SK-N-SH (cell line): ENCODE measurements at regions not wholly inside any gene's neighbourhood (a gene's known extent, or its start where the extent isn't known, plus 50 kb on each side); places are given as distances from the start of the nearest gene placed in this dataset.

Experiments used
- CTCF ChIA-PET: fragments of 300-600, 350-600 bp; formaldehyde crosslinking; extraction: SDS; loops from one replicate; lab custom pipeline; 2021; lab: Yijun Ruan, JAX
- POLR2A ChIA-PET: fragments of 350-600 bp; sonication (Branson Sonifier 250); formaldehyde crosslinking; extraction: SDS; loops from one replicate; lab custom pipeline; 2020; ENCODE audit warnings: antibody characterized with exemption, inconsistent platforms; lab: Yijun Ruan, JAX
- DNase-seq: peaks from one replicate; pipeline ENCODE4 v3.0.0; 2012
- H2AFZ ChIP-seq: fragments of 200-600 bp; sonication (generic); 2 replicates; pipeline ENCODE4 v1.8.1; 2016; ENCODE audit warnings: antibody characterized with exemption, mild to moderate bottlenecking, low read depth
- H3F3A ChIP-seq: fragments of 200-600 bp; sonication (generic); replicated peaks from 2 replicates; pipeline ENCODE3; 2016; ENCODE audit warnings: antibody characterized with exemption, mild to moderate bottlenecking; ENCODE audit not compliant: insufficient read depth
- H3K27ac ChIP-seq, 2 experiments: fragments of 200-500 bp in 1 of 2; fragments of 200-600 bp in 1 of 2; sonication (Bioruptor generic) in 1 of 2; sonication (generic), shearing (Covaris generic) in 1 of 2; 2 replicates each; pipeline versions ENCODE4 v1.5.1 to v1.6.1; 2014 to 2016; ENCODE audit warnings: low read depth in 2 of 2, inconsistent platforms in 1 of 2, low read length in 1 of 2, mild to moderate bottlenecking in 1 of 2, mixed read lengths in 1 of 2
- H3K27me3 ChIP-seq: fragments of 200-600 bp; sonication (generic), shearing (Covaris generic); 2 replicates; pipeline ENCODE4 v1.6.1; 2016; ENCODE audit warnings: mixed run types; ENCODE audit not compliant: insufficient read depth
- H3K36me3 ChIP-seq, 2 experiments: fragments of 200-500 bp in 1 of 2; fragments of 200-600 bp in 1 of 2; sonication (Bioruptor generic) in 1 of 2; sonication (generic) in 1 of 2; replicated peaks in 1 of 2; 2 replicates each; pipeline versions ENCODE3 to v1.5.1; 2014 to 2016; ENCODE audit warnings: low read length in 1 of 2, mild to moderate bottlenecking in 1 of 2; ENCODE audit not compliant: insufficient read depth in 2 of 2, control insufficient read depth in 1 of 2
- H3K4me1 ChIP-seq, 2 experiments: fragments of 200-500 bp in 1 of 2; fragments of 200-600 bp in 1 of 2; sonication (Bioruptor generic) in 1 of 2; sonication (generic), shearing (Covaris generic) in 1 of 2; 2 replicates each; pipeline versions ENCODE4 v1.5.1 to v1.6.1; 2014 to 2016; ENCODE audit warnings: low read depth in 1 of 2, low read length in 1 of 2, mixed run types in 1 of 2; ENCODE audit not compliant: insufficient read depth in 2 of 2, control insufficient read depth in 1 of 2
- H3K4me2 ChIP-seq: fragments of 200-600 bp; sonication (generic), shearing (Covaris generic); 2 replicates; pipeline ENCODE4 v1.6.1; 2017; ENCODE audit warnings: mixed run types
- H3K4me3 ChIP-seq, 2 experiments: fragments of 200-500 bp in 1 of 2; fragments of 200-600 bp in 1 of 2; sonication (Bioruptor generic) in 1 of 2; sonication (generic), shearing (Covaris generic) in 1 of 2; 2 replicates each; pipeline versions ENCODE4 v1.5.1 to v1.8.1; 2014 to 2016; ENCODE audit warnings: low read depth in 2 of 2, inconsistent platforms in 1 of 2, low read length in 1 of 2, mild to moderate bottlenecking in 1 of 2, mixed read lengths in 1 of 2, moderate library complexity in 1 of 2
- H3K79me2 ChIP-seq: fragments of 200-600 bp; sonication (generic); 2 replicates; pipeline ENCODE4 v1.8.1; 2017; ENCODE audit warnings: mild to moderate bottlenecking; ENCODE audit not compliant: insufficient read depth
- H3K9ac ChIP-seq: fragments of 200-600 bp; sonication (generic); 2 replicates; pipeline ENCODE4 v1.6.1; 2017; ENCODE audit warnings: mixed run types
- H3K9me2 ChIP-seq: fragments of 200-600 bp; sonication (generic); 2 replicates; pipeline ENCODE4 v1.6.1; 2017; ENCODE audit warnings: mixed run types
- H3K9me3 ChIP-seq: fragments of 200-600 bp; sonication (generic); 2 replicates; pipeline ENCODE4 v1.6.1; 2017; ENCODE audit warnings: mixed run types, mild to moderate bottlenecking, moderate library complexity
- H4K20me1 ChIP-seq: fragments of 200-600 bp; sonication (generic); 2 replicates; pipeline ENCODE4 v1.6.1; 2017; ENCODE audit warnings: mild to moderate bottlenecking, mixed run types; ENCODE audit not compliant: insufficient read depth
- CHD2 ChIP-seq: fragments of 150-350 bp; IDR thresholded peaks from 2 replicates; pipeline ENCODE4 v1.6.1; 2018; ENCODE audit warnings: low read length; ENCODE audit not compliant: partially characterized antibody
- FOSL2 ChIP-seq: IDR thresholded peaks from 2 replicates; pipeline ENCODE4 v1.4.0; 2012; ENCODE audit warnings: low read depth, mild to moderate bottlenecking, moderate library complexity, borderline replicate concordance
- FOXJ3 ChIP-seq: sonication (generic); formaldehyde crosslinking; IDR thresholded peaks from 2 replicates; pipeline ENCODE4 v1.5.1; 2020; ENCODE audit warnings: mild to moderate bottlenecking, missing genetic modification reagents
- GATA2 ChIP-seq: sonication (generic); formaldehyde crosslinking; IDR thresholded peaks from 2 replicates; pipeline ENCODE4 v1.5.0; 2020; ENCODE audit warnings: mild to moderate bottlenecking, missing genetic modification reagents
- MEF2A ChIP-seq: IDR thresholded peaks from 2 replicates; pipeline ENCODE4 v1.4.0; 2012; ENCODE audit warnings: low read depth, borderline replicate concordance
- MXI1 ChIP-seq: IDR thresholded peaks from 2 replicates; pipeline ENCODE4 v1.6.1; 2012; ENCODE audit warnings: mild to moderate bottlenecking, low read depth, low read length, improper control_type of control experiment
- NFIC ChIP-seq: IDR thresholded peaks from 2 replicates; pipeline ENCODE4 v1.4.0; 2012; ENCODE audit warnings: borderline replicate concordance
- NRF1 ChIP-seq: IDR thresholded peaks from 2 replicates; pipeline ENCODE4 v1.6.1; 2012; ENCODE audit warnings: low read depth, mild to moderate bottlenecking, low read length
- SIN3A ChIP-seq: IDR thresholded peaks from 2 replicates; pipeline ENCODE4 v1.6.1; 2012; ENCODE audit warnings: low read depth, mild to moderate bottlenecking, low read length, moderate library complexity, borderline replicate concordance
- TCF12 ChIP-seq: IDR thresholded peaks from 2 replicates; pipeline ENCODE4 v1.4.0; 2012
- TEAD4 ChIP-seq: IDR thresholded peaks from 2 replicates; pipeline ENCODE4 v1.4.0; 2012; ENCODE audit warnings: mild to moderate bottlenecking, borderline replicate concordance; ENCODE audit not compliant: insufficient read depth
- YY1 ChIP-seq: IDR thresholded peaks from 2 replicates; pipeline ENCODE4 v1.4.0; 2012; ENCODE audit warnings: low read depth, mild to moderate bottlenecking
- WGBS: methylation state at CpG from one replicate; pipeline ENCODE4 v1.1.6; 2017; ENCODE audit warnings: low lambda C conversion rate; 5-methylcytosine and 5-hydroxymethylcytosine counted together
- TF ChIP-seq, protein P1 (sequence below): IDR thresholded peaks from 2 replicates; pipeline ENCODE4 v1.4.0; 2012; ENCODE audit warnings: low read depth, borderline replicate concordance
- TF ChIP-seq, protein P2 (sequence below): IDR thresholded peaks from 2 replicates; pipeline ENCODE4 v1.6.1; 2012; ENCODE audit warnings: mild to moderate bottlenecking, low read depth, low read length, moderate library complexity
- TF ChIP-seq, protein P3 (sequence below): fragments of 150-350 bp; IDR thresholded peaks from 2 replicates; pipeline ENCODE4 v1.6.1; 2016; ENCODE audit warnings: mild to moderate bottlenecking, low read depth, low read length
- TF ChIP-seq, protein P4 (sequence below): IDR thresholded peaks from 2 replicates; pipeline ENCODE4; 2012
- TF ChIP-seq, protein P5 (sequence below): IDR thresholded peaks from 2 replicates; pipeline ENCODE4 v1.4.0; 2012; ENCODE audit warnings: low read depth, borderline replicate concordance

DNA sequence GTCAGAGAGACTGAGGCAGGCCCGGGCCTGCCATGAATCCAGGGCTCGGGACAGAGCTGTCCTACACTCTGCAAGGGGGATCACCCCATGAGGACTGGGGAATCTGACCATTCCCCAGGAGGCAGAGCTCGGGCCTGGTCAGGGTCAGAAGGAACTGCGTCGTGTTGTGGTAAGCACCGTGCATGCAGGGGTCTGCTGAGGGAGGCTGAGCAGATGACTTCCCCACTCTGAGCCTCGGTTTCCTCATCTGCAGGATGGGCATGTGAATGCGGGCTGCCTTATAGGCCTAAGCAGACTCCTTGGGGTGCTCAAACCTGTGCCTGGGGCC is 61.6 kb upstream of the IQSEC1 start:
- H3K9ac ChIP-seq = no peak overlapping the region
- no peak overlapping the region for H3K4me3 ChIP-seq
- no peaks in the 10 kb centered on the region for H4K20me1 ChIP-seq
- H3K79me2 ChIP-seq = no peaks in the 10 kb centered on the region
- POLR2A ChIA-PET = no interaction called here
- no peaks in the 10 kb centered on the region for H3K9me3 ChIP-seq
- H3F3A ChIP-seq = no peaks in the 10 kb centered on the region
- no peak overlapping the region for H3K4me2 ChIP-seq
- H3K9me2 ChIP-seq = no peaks in the 10 kb centered on the region
- WGBS = 44% methylated on average over 4 of the region's 8 CpGs
- H3K27me3 ChIP-seq = no peaks in the 10 kb centered on the region; the same call in 1 of the 2 replicates
- H3K27ac ChIP-seq = no peak overlapping the region
- DNase-seq = no peak
- no peaks in the 10 kb centered on the region for H3K36me3 ChIP-seq
- peaks cover 0 to 2% of the 10 kb centered on the region in 2 experiments; a peak in 1 of 4 replicates for H3K4me1 ChIP-seq
- no peak overlapping the region for H2AFZ ChIP-seq
- CTCF ChIA-PET = interaction anchor here (1.3 kb wide), 1 partner anchor 10 kb away, joined by 5 read pairs; no protein-coding TSS in a partner anchor
- no peak for TF ChIP-seq YY1

DNA sequence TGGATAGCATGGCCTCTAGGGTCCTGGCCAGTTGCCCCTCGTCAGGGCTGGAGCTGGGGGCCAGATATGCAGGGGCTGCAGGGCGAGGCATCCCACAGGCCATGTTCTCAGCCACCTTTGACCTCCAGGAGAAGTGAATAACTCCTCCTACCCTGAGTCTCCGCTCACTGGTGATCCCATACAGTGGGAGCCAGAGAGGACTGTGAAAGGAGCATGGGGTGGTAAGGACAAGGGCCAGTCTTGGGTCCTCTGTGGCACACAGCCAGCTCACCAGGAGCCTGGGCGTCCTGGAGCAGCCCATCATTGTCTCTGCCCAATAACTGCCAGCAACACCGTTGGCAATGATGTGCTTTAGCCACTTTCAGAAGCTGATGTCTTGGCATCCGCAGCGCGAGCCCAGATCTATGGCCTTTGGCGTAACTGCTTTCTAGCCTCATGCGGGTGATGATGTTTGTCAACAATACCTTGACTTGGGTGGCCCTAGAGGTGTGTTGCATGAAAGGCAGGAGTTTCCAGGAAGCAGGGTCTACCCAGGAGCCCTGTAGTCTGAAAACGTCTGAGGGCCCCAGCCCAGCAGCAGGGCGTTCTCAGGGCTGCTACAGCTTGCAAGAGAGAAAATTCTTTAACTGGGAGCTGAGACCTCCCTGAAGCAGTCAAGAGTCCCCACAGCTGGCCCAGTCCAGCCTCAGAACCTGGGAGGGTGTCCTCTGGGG is 61.1 kb upstream of the IQSEC1 start:
- Histone ChIP-seq H4K20me1 (no peaks in the 10 kb centered on the region), H3K4me2 (no peak overlapping the region), H2AFZ (no peak overlapping the region), H3K27ac (no peak overlapping the region), H3K4me3 (no peak overlapping the region), H3K36me3 (no peaks in the 10 kb centered on the region), H3K79me2 (no peaks in the 10 kb centered on the region), H3K27me3 (no peaks in the 10 kb centered on the region; the same call in 1 of the 2 replicates), H3K9ac (no peak overlapping the region), H3K4me1 (peaks cover 0 to 2% of the 10 kb centered on the region in 2 experiments; a peak in 1 of 4 replicates), H3K9me2 (no peaks in the 10 kb centered on the region), H3K9me3 (no peaks in the 10 kb centered on the region), H3F3A (no peaks in the 10 kb centered on the region)
- 45% methylated on average over 9 of the region's 12 CpGs for WGBS
- ChIA-PET CTCF (interaction anchor here (1.3 kb wide), 1 partner anchor 9 kb away, joined by 5 read pairs; no protein-coding TSS in a partner anchor), POLR2A (no interaction called here)
- TF ChIP-seq NFIC = no peak
- TF ChIP-seq, protein P1, sequence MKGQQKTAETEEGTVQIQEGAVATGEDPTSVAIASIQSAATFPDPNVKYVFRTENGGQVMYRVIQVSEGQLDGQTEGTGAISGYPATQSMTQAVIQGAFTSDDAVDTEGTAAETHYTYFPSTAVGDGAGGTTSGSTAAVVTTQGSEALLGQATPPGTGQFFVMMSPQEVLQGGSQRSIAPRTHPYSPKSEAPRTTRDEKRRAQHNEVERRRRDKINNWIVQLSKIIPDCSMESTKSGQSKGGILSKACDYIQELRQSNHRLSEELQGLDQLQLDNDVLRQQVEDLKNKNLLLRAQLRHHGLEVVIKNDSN = no peak
- TF ChIP-seq, protein P2, sequence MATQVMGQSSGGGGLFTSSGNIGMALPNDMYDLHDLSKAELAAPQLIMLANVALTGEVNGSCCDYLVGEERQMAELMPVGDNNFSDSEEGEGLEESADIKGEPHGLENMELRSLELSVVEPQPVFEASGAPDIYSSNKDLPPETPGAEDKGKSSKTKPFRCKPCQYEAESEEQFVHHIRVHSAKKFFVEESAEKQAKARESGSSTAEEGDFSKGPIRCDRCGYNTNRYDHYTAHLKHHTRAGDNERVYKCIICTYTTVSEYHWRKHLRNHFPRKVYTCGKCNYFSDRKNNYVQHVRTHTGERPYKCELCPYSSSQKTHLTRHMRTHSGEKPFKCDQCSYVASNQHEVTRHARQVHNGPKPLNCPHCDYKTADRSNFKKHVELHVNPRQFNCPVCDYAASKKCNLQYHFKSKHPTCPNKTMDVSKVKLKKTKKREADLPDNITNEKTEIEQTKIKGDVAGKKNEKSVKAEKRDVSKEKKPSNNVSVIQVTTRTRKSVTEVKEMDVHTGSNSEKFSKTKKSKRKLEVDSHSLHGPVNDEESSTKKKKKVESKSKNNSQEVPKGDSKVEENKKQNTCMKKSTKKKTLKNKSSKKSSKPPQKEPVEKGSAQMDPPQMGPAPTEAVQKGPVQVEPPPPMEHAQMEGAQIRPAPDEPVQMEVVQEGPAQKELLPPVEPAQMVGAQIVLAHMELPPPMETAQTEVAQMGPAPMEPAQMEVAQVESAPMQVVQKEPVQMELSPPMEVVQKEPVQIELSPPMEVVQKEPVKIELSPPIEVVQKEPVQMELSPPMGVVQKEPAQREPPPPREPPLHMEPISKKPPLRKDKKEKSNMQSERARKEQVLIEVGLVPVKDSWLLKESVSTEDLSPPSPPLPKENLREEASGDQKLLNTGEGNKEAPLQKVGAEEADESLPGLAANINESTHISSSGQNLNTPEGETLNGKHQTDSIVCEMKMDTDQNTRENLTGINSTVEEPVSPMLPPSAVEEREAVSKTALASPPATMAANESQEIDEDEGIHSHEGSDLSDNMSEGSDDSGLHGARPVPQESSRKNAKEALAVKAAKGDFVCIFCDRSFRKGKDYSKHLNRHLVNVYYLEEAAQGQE = no peak
- no peak for TF ChIP-seq TEAD4
- TF ChIP-seq, protein P3, sequence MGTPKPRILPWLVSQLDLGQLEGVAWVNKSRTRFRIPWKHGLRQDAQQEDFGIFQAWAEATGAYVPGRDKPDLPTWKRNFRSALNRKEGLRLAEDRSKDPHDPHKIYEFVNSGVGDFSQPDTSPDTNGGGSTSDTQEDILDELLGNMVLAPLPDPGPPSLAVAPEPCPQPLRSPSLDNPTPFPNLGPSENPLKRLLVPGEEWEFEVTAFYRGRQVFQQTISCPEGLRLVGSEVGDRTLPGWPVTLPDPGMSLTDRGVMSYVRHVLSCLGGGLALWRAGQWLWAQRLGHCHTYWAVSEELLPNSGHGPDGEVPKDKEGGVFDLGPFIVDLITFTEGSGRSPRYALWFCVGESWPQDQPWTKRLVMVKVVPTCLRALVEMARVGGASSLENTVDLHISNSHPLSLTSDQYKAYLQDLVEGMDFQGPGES = no peak
- TF ChIP-seq, protein P4, sequence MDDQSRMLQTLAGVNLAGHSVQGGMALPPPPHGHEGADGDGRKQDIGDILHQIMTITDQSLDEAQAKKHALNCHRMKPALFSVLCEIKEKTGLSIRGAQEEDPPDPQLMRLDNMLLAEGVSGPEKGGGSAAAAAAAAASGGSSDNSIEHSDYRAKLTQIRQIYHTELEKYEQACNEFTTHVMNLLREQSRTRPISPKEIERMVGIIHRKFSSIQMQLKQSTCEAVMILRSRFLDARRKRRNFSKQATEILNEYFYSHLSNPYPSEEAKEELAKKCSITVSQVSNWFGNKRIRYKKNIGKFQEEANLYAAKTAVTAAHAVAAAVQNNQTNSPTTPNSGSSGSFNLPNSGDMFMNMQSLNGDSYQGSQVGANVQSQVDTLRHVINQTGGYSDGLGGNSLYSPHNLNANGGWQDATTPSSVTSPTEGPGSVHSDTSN = no peak
- TF ChIP-seq, protein P5, sequence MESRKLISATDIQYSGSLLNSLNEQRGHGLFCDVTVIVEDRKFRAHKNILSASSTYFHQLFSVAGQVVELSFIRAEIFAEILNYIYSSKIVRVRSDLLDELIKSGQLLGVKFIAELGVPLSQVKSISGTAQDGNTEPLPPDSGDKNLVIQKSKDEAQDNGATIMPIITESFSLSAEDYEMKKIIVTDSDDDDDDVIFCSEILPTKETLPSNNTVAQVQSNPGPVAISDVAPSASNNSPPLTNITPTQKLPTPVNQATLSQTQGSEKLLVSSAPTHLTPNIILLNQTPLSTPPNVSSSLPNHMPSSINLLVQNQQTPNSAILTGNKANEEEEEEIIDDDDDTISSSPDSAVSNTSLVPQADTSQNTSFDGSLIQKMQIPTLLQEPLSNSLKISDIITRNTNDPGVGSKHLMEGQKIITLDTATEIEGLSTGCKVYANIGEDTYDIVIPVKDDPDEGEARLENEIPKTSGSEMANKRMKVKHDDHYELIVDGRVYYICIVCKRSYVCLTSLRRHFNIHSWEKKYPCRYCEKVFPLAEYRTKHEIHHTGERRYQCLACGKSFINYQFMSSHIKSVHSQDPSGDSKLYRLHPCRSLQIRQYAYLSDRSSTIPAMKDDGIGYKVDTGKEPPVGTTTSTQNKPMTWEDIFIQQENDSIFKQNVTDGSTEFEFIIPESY = no peak
- no peak for TF ChIP-seq NRF1
- no peak for TF ChIP-seq MEF2A
- no peak for TF ChIP-seq SIN3A
- TF ChIP-seq FOSL2 = no peak
- TF ChIP-seq TCF12 = no peak
- TF ChIP-seq CHD2 = no peak
- no peak for TF ChIP-seq GATA2 (CRISPR knock-in tag)
- no peak for TF ChIP-seq FOXJ3 (CRISPR knock-in tag)
- no peak for TF ChIP-seq MXI1
- DNase-seq = no peak
